AG09309 (cell line): ENCODE measurements at regions not wholly inside any gene's neighbourhood (a gene's known extent, or its start where the extent isn't known, plus 50 kb on each side); places are given as distances from the start of the nearest gene placed in this dataset.

ENCODE experiments used
- DNase-seq: peaks from one replicate; pipeline ENCODE4 v3.0.0-alpha.2; 2010; ENCODE audit warnings: low read depth
- H3K4me3 ChIP-seq: 2 replicates; pipeline ENCODE4 v1.5.1; 2011; ENCODE audit warnings: mild to moderate bottlenecking, low read depth, low read length, moderate library complexity; ENCODE audit not compliant: control insufficient read depth
- TF ChIP-seq, protein P1 (sequence below): IDR thresholded peaks from 2 replicates; pipeline ENCODE4 v1.5.1; 2011; ENCODE audit warnings: mild to moderate bottlenecking, low read depth, low read length, inconsistent platforms; ENCODE audit not compliant: insufficient read depth, control insufficient read depth; ENCODE audit errors: missing control alignments

DNA sequence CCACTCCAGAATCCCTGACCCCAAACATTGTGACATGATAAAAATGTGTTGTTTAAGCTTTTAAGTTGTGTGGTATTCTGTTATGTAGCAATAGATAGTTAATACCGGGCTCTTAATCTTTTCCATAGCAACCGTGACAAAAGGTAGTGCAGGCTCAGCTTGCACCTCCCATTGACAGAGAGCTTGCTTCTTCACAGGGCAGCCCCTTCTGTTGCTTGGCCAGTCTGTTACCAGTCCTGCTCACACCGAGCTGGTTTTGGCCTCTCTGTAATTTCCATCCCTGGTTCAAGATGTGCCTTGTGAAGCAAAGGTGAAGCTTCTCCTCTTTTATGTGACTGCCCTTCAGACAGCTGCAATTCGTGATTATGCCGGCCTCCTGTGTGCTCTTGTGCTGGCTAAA lies 86.9 kb downstream of the CRYGS start:
- TF ChIP-seq, protein P1, sequence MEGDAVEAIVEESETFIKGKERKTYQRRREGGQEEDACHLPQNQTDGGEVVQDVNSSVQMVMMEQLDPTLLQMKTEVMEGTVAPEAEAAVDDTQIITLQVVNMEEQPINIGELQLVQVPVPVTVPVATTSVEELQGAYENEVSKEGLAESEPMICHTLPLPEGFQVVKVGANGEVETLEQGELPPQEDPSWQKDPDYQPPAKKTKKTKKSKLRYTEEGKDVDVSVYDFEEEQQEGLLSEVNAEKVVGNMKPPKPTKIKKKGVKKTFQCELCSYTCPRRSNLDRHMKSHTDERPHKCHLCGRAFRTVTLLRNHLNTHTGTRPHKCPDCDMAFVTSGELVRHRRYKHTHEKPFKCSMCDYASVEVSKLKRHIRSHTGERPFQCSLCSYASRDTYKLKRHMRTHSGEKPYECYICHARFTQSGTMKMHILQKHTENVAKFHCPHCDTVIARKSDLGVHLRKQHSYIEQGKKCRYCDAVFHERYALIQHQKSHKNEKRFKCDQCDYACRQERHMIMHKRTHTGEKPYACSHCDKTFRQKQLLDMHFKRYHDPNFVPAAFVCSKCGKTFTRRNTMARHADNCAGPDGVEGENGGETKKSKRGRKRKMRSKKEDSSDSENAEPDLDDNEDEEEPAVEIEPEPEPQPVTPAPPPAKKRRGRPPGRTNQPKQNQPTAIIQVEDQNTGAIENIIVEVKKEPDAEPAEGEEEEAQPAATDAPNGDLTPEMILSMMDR, result no peak
- no peak overlapping the region for H3K4me3 ChIP-seq
- no peak for DNase-seq

DNA sequence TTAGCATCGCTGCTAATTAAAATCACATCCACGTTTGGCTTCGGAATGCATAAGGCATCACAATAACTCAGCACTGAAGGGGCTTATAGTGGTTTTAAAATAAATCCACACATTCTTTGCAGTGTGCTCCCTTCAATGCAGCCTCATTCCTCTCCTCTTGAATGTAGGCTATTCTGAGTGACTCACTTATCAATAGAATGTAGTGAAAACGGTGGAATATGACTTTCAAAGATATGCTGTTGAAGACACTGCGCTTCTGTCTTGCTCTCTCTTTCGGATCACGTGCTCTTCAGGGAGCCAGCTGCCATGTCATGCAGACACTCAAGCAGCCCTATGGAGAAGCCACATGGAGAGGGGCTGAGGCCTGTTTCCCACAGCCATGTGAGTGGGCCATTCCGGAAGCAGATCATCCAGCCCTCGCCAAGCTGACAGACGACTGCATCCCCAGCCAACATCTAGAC lies 87.4 kb downstream of the CRYGS start:
- TF ChIP-seq, protein P1, result no peak
- H3K4me3 ChIP-seq, result no peak overlapping the region
- no peak for DNase-seq

DNA sequence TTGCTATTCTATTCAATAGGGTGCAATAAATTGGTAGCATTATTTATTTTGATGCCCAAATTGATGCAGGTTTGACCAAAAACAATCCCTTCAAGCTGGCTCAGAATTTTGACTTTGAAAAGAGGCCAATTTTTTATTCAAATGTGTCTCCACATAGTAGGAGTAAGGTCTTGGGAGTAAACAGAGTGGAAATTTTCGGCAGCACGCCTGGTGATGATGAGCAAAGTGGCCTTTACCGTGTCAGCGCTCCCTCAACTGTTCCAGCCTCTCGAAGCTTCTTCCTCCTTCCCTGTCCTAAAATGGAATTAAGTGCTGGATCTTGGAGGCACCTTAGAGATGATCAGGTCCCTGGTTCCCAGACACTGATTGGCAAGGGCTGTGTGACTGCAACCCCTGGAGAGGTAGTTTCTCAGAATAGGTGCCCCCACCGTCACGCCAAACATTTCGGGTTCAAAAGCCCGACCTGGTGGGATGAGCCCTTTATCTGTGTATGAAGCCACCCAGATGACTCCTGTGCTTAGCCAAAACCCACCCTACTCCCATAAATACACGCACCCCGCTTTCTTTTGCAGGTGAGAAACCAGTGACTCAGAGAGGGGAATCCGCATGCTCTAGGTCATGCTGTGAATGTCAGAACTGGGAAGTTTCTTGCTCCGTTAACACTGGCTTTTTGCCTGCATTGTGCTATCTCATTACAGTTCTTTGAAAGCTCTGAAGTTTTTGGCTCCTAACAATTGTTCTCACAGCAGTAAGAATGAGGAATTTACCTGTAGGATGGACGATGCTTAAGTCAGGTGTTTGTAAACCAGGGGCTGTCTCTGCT lies 89.1 kb downstream of the CRYGS start:
- no peak for DNase-seq
- TF ChIP-seq, protein P1, result no peak
- H3K4me3 ChIP-seq, result no peak overlapping the region

DNA sequence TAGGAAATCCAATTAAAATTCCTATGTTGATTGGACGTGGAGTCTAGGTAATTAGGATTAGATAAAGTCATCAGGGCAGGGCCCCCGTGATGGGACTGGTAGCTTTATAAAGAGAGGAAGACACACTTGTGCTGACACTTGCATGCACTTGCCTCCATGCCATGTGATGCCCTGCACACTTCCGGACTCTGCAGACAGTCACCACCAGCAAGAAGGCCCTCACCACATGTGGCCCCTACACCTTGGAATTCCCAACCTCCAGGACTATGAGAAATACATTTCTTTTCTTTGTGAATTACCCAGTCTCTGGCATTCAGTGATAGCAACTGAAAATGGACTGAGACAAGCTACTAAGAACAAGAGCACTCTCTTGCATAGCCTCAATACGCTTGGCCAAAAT lies 90.6 kb downstream of the CRYGS start:
- H3K4me3 ChIP-seq, result no peak overlapping the region
- TF ChIP-seq, protein P1, result no peak
- no peak for DNase-seq

GRCh38 chr3:186452517-186452916 lies 90.5 kb upstream of the DGKG start:
- H3K4me3 ChIP-seq, result no peak overlapping the region
- DNase-seq, result peak; percentile 61
- TF ChIP-seq, protein P1, result no peak

- DNase-seq, result no peak
- H3K4me3 ChIP-seq, result no peak overlapping the region
- TF ChIP-seq, protein P1, result no peak
These were observed 89.3 kb upstream of the DGKG start for GRCh38 chr3:186451371-186451770.
